ENCODE measurements at regions not wholly inside any gene's neighbourhood (a gene's known extent, or its start where the extent isn't known, plus 50 kb on each side); places are given as distances from the start of the nearest gene placed in this dataset.
"Not testable (repeated sequence)": the region's sequence is repeated elsewhere in the genome, so short reads cannot be mapped to it uniquely, and the experiment has no call there.

- DNase-seq (ENCODE audit: low spot score) (no peak), ATAC-seq (no peak)
Measured at GRCh38 chr6:17182961-17183360, 81.1 kb downstream of the STMND1 start.

DNA sequence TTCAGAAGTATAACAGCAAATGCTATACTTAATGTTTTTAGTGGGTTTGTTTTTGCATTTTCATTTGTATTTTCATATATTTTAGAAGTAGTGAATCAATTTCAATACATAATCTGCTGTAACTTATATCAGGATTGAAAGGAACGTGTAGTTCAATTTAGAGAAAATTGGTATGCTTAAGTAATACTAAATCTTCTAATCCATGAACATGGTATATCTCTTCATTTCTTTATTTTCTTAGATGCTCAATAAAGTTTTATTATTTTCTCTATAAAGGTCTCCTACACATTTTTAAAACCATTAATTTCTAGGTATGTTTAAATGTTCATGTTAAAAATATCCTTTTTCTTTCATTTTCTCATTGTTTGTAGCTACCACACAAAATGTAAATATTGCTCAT lies 85.1 kb downstream of the STMND1 start:
- DNase-seq (ENCODE audit: low spot score) (no peak), ATAC-seq (no peak)

DNA sequence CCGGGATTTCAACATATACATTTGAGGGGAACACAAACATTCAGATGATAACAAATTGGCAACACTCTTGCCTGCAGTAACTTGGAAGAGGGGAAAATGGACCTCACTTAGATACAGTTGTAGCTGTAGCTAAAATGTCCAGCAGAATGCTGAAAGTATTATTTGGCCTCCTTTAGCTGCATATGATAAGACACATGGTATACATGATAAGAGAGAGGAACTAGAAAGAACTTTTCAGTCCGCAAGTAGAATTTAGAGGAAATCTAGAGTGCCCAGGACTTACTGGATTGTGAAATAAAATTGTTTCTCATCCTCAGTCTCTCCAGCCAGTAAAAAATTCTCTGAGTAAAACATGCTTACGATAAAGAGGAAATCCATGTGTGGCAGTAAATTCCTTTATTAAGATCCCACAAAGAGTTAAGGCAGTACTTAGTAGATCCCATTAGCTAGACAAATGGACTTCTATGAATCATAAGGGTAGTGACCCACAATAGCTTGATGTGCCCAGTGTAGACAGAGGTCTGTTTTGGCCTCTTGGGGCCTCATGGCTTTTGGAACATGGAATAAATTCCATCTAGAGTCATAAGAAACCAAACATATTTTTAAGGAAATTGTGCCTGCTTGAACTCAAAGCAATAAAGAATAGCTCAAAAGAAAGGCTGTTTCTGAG lies 87.9 kb upstream of the RBM24 start:
- ATAC-seq: no peak
- DNase-seq (ENCODE audit: low spot score): no peak

GRCh38 chr6:17197607-17198006 lies 83.6 kb upstream of the RBM24 start:
- no peak for ATAC-seq

DNA sequence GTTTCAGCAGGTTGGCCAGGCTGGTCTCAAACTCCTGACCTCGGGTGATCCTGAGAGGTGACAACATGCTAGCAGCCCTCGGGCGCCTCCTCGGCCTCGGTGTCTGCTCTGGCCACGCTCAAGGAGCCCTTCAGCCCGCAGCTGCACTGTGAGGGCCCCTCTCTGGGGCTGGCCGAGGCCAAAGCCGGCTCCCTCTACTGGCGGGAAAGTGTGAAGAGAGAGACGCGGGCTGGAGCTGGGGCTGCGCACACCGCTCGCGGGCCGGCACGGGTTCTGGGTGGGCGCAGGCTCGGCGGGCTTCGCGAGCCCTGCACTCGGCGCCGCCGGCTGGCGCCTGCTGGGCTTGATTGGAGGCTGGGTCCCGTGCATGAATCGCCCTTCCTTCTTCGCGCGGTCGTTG lies 80.8 kb upstream of the RBM24 start:
- no peak for DNase-seq (ENCODE audit: low spot score)
- no peak for ATAC-seq

More at GRCh38 chr6:17197607-17198006, 83.6 kb upstream of the RBM24 start:
- no peak for DNase-seq (ENCODE audit: low spot score)

GRCh38 chr6:17202526-17202925 lies 78.6 kb upstream of the RBM24 start:
- DNase-seq (ENCODE audit: low spot score) (no peak), ATAC-seq (no peak)

GRCh38 chr6:17204533-17204932 lies 76.6 kb upstream of the RBM24 start:
- no peak for ATAC-seq

GRCh38 chr6:17206566-17207072 lies 74.5 kb upstream of the RBM24 start:
- DNase-seq (ENCODE audit: low spot score) (no peak), ATAC-seq (no peak)

More at GRCh38 chr6:17204533-17204932, 76.6 kb upstream of the RBM24 start:
- no peak for DNase-seq (ENCODE audit: low spot score)

DNA sequence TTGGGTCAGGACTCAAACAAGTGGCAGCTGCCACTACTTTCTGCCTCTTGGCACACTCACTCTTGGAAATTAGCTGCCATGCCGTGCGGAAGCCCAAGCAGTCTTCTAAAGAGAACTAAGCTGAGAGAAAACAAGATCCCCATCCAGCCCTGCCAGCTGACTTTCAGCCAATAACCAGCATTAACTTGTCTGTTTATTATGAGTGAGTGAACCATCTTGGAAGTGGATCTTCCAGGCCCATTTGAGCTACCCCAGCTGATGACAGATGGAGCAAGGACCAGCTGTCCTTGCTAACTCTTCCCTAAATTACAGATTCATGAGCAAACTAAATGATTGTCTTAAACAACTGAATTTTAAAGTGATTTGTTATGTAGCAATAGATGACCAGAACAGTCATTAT lies 73.9 kb upstream of the RBM24 start:
- no peak for ATAC-seq
- DNase-seq (ENCODE audit: low spot score): no peak

DNA sequence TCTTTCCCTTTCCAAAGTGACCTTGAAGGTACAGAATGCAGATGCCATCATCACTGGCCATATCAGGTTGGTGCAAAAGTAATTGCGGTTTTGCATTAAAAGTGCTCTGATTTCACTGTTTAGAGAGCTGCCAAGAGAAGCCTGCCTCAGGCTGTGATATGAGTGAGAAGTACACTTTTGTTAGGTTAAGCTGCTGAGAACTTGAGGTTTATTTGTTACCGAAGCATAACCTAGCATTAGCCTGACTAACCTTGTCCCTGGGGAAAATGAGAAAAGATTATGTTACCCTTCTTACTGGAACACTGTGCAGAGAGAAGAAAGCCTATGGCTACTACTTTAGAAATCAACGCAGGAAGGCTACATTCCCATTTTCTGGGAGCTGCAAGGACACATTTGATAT lies 70.5 kb upstream of the RBM24 start:
- no peak for ATAC-seq
- DNase-seq (ENCODE audit: low spot score): no peak

DNA sequence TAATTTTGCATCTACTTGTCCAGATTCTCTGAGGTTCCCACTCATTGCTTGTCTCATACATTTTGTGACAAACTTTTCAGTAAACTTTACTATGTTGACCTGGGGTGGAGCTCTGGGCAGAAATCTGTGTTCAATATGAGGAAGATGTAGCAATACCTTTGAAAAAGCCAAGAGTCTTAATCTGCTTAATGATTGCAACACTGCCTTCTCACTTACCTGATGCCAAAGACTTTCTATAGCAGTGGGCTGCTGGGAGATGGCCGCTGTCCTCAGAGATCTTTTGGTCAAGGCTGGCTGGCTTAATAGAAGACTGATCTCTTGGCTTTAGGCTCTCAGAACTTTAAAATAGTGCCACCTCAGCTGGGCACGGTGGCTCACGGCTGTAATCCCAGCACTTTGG lies 70.1 kb upstream of the RBM24 start:
- DNase-seq (ENCODE audit: low spot score): no peak
- ATAC-seq: peak; percentile 74

DNA sequence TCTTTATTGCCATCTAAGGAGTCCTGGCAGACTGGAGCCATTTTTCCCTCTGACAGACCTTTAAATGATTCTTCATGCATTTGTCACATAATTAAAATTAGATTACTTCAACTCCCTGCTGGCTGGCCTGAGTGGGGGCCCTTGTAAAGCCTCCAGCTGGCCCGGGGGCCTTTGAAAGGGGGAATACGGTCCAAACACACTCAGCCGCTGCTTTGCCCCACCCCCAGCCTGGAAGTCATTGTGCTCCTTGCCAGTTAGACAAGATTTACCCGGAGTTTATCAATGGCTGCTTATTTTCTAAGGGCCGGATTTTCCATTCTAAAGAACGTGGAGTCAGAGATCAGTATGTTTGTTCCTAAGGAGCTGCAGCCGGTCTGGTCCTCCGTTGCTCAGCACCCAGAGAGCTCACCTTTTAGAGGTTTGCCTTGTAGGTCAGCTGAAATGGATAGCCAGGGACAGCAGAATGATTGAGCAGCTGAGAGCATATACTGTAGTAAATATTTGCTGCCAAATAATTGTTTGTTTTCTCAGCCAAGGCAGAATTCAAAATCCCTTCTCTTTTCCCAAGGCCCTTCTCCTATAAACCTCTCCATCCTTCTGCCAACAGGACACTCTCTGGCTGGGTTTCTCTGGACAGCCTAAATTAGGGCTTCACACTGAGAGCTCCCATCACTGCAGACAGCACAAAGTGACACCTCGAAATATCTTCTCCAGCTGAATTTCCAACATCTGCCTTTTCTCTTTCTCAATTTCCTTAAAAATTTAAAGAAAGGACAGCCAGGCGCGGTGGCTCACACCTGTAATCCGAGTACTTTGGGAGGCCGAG lies 68.4 kb upstream of the RBM24 start:
- no peak for ATAC-seq
- DNase-seq (ENCODE audit: low spot score): no peak

- ATAC-seq (no peak), DNase-seq (ENCODE audit: low spot score) (no peak)
Measured at GRCh38 chr6:17214106-17214505, 67.1 kb upstream of the RBM24 start.

DNA sequence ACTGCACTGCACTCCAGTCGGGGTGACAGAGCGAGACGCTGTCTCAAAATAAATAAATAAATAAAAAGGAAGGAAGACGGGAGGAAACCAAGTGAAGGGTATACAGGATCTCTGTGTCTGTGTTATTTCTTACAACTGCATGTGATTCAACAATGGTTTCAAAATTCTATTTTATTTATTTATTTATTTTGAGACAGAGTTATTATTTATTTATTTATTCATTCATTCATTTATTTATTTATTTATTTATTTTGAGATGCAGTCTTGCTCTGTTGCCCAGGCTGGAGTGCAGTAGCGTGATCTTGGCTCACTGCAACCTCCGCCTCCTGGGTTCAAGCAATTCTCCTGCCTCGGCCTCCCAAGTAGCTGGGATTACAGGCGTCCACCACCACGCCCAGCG lies 64.2 kb upstream of the RBM24 start:
- ATAC-seq: not testable (repeated sequence)

DNA sequence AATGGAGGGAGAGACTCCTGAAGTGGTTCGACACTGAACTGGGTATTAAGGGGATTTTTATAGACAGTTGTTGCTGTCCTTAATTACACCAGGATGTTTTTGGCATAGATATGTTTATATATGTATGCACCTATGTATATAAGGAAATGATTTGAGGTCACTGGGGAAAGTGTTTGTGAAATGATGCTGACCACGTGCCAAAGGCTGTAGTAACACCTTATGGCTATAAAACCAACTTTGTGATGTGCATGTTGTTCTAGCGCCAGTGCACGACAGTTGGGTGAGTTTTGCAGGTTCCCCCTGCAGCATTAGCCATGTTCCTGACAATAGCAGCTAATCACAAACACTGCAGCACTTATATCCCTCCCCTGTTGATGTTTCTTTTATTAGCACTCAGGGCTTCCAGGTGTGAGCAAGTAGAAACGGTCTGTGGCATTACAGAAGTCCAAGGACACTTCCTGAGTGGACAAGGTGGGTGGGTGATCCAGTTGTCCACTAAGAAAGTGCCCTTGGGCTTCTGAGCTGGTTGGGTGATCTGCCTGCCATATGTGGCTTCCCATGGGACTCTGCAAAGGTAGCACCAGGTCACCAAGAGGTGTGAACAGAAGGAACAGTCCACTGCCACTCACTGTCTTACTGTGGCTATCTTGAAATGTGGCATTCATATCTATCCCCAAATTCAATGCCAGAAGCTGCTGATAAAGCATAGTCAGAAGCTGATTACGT lies 63.0 kb upstream of the RBM24 start:
- ATAC-seq (no peak), DNase-seq (ENCODE audit: low spot score) (no peak)

More for the DNA sequence above, 64.2 kb upstream of the RBM24 start:
- DNase-seq (ENCODE audit: low spot score): not testable (repeated sequence)

- DNase-seq (ENCODE audit: low spot score): no peak
- ATAC-seq: no peak
Measured at GRCh38 chr6:17218749-17219093, 62.4 kb upstream of the RBM24 start.

DNA sequence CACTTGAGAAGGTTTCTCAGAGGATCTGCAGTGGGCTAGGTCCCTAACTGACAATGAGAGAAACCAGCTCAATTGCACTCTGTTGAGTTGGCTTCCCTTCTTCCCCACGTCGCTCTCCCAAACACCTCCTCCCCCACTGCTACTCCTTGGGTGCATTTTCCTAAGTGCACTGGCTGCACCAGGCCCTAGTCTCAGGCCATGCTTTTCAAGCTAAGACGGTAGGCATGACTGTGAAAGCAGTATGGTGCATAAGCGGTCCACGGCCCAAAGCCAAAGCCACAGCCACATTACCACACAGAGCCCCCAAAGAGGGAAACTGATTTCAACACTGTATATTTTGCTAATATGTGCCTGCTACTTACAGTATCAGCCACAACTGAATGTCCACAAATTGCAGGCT lies 62.1 kb upstream of the RBM24 start:
- no peak for DNase-seq (ENCODE audit: low spot score)
- ATAC-seq: no peak

- DNase-seq (ENCODE audit: low spot score) (no peak), ATAC-seq (no peak)
Measured at GRCh38 chr6:17220040-17220910, 60.9 kb upstream of the RBM24 start.

DNA sequence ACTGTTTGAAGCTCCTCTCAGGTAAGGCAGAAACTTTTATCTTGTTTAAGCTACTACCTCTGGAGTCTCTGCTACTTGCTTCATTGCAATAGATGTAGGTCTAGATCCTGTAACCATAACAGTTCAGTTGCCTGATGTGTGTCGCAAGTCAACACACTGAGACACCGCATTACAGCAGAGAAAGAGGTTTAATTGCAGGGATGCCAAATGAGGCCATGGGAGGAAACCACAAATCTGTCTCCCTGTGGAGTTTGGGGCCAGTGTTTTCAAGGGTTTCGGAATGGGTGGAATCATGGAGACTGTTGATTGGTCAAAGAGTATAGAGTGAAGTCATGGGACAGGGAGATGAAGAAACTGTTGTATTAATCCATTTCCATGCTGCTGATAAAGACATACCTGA lies 57.1 kb upstream of the RBM24 start:
- DNase-seq (ENCODE audit: low spot score) (no peak), ATAC-seq (no peak)

DNA sequence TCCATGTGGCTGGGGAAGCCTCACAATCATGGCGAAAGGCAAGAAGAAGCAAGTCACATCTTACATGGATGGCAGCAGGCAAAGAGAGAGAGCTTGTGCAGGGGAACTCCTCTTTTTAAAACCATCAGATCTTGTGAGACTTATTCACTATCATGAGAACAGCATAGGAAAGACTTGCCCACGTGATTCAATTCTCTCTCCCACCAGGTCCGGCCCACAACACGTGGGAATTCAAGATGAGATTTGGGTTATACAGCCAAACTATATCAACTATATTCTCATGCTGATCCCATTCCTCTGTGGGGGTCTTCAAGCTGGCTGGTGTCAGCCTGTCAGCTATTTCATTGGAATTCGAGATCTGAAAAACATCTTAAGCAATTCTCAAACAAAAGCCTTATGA lies 56.7 kb upstream of the RBM24 start:
- ATAC-seq; DNase-seq (ENCODE audit: low spot score): not testable (repeated sequence)

Measured in left lobe of liver (tissue), 2 donors.